Psoas muscle (tissue), 7 donors: ENCODE measurements at regions not wholly inside any gene's neighbourhood (a gene's known extent, or its start where the extent isn't known, plus 50 kb on each side); places are given as distances from the start of the nearest gene placed in this dataset.
A peak's percentile ranks its signal among the peaks of the same experiment; 100 is the strongest.

Experiments
- ATAC-seq, 4 donors: fragments of 200-7000 bp; cut with Tn5 transposase; one replicate each; pipeline ENCODE4 v1.9.1; 2020; ENCODE audit warnings: moderate library complexity in 3 of 4, mild to moderate bottlenecking in 2 of 4
- DNase-seq, 2 donors: peaks; one replicate each; pipeline ENCODE4 v3.0.0-alpha.2; 2020
- H3K27ac ChIP-seq: fragments of 200-600 bp; one replicate; pipeline ENCODE4 v1.8.0; 2022
- H3K27me3 ChIP-seq, 3 donors: fragments of 200-600 bp in 1 of 3; one replicate each; pipeline versions ENCODE4 v1.6.1 to v1.8.0; 2013 to 2022; ENCODE audit warnings: low read length in 2 of 3, mild to moderate bottlenecking in 2 of 3, moderate library complexity in 1 of 3; ENCODE audit not compliant: insufficient read depth in 3 of 3
- H3K36me3 ChIP-seq, 2 donors: fragments of 200-600 bp in 1 of 2; one replicate each; pipeline versions ENCODE4 v1.6.1 to v1.8.0; 2013 to 2022; ENCODE audit warnings: low read depth in 1 of 2, mild to moderate bottlenecking in 1 of 2, moderate library complexity in 1 of 2; ENCODE audit not compliant: insufficient read depth in 1 of 2
- H3K4me1 ChIP-seq: fragments of 200-600 bp; one replicate; pipeline ENCODE4 v1.8.0; 2022
- H3K4me3 ChIP-seq: fragments of 200-600 bp; one replicate; pipeline ENCODE4 v1.8.0; 2022; ENCODE audit warnings: mild to moderate bottlenecking
- H3K9me3 ChIP-seq: fragments of 200-600 bp; one replicate; pipeline ENCODE4 v1.8.0; 2022
- CTCF ChIP-seq: fragments of 200-600 bp; IDR thresholded peaks from one replicate; pipeline ENCODE4 v1.8.0; 2022; ENCODE audit warnings: antibody characterized with exemption
- WGBS, 3 donors: extraction: QIAGEN DNeasy Blood & Tissue Kit; methylation state at CpG; one replicate each; pipeline versions ENCODE4 v1.1.6 to v1.1.7; 2013; 5-methylcytosine and 5-hydroxymethylcytosine counted together
- intact Hi-C, 2 donors: fragments of 100-400 bp; cut with DNase I; formaldehyde crosslinking; loops; one replicate each; pipeline versions ENCODE4 v1.11.0 to v1.14.2; 2022
- donor health status: healthy with polysubstance abuse.
- donor health status: DM: no; HTN: no; CAD: no; lungs with moderate emphysema.
- donor health status: Bipolar disorder and iron deficiency.
- donor health status: healthy.
- donor health status: DM: yes; HTN: yes; CAD: no.
- donor health status: DM: no; HTN: no; CAD: no.
- donor health status: DM: yes; HTN: yes; CAD: no.

- no peaks in the 10 kb centered on the region for H3K9me3 ChIP-seq
- intact Hi-C loops: no loop called here
- H3K4me1 ChIP-seq: peaks cover 2% of the 10 kb centered on the region
- peak overlapping the region; percentile 75 for H3K4me3 ChIP-seq
- ATAC-seq (no peak), DNase-seq (no peak)
- TF ChIP-seq CTCF: no peak
- H3K27me3 ChIP-seq: peaks cover 0 to 13% (median 0%) of the 10 kb centered on the region in 3 donors
- 31 to 44% (median 42%) methylated on average over 3 of the region's 3 CpGs for WGBS, 3 donors
- peak overlapping the region; percentile 79 for H3K27ac ChIP-seq
- no peaks in the 10 kb centered on the region for H3K36me3 ChIP-seq
Observed at GRCh38 chr9:33677506-33677809, 117.9 kb upstream of the PRSS3 start.

- 73 to 86% (median 79%) methylated on average over 3 of the region's 3 CpGs for WGBS, 3 donors
- Histone ChIP-seq H3K4me3 (peak overlapping the region; percentile 1), H3K27ac (no peak overlapping the region), H3K4me1 (peaks cover 2% of the 10 kb centered on the region), H3K27me3 (peaks cover 0 to 13% (median 0%) of the 10 kb centered on the region in 3 donors), H3K9me3 (no peaks in the 10 kb centered on the region), H3K36me3 (no peaks in the 10 kb centered on the region)
- DNase-seq (no peak), ATAC-seq (no peak)
- no peak for TF ChIP-seq CTCF
- intact Hi-C loops: no loop called here
Observed at GRCh38 chr9:33677961-33678360, 117.4 kb upstream of the PRSS3 start.

DNA sequence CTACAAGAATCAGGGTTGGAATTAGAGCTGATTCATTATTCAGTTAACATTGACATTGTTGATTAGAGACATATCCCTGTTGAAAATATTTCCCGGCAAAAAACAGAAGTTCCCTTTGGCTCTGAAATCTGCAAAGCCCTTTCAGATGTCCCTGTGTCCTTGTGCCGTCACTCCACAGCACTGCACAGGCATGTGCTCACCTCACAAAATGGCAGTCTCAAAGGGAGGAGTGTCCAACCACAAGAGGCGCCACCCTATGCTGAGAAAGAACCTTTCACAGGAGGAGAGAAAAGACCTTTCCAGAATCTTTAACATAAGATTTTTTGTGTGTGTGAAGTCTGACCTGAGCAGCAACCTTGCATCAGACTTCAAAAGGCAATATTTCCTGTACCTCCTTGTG is 112.8 kb upstream of the PRSS3 start:
- Histone ChIP-seq H3K27me3 (peaks cover 0 to 13% (median 0%) of the 10 kb centered on the region in 3 donors), H3K9me3 (no peaks in the 10 kb centered on the region), H3K4me3 (no peak overlapping the region), H3K4me1 (no peaks in the 10 kb centered on the region), H3K27ac (no peak overlapping the region), H3K36me3 (no peaks in the 10 kb centered on the region)
- intact Hi-C loops: no loop called here
- ATAC-seq: no peak
- WGBS, 3 donors: 85 to 96% (median 93%) methylated on average over 3 of the region's 3 CpGs
- no peak for TF ChIP-seq CTCF
- no peak for DNase-seq

DNA sequence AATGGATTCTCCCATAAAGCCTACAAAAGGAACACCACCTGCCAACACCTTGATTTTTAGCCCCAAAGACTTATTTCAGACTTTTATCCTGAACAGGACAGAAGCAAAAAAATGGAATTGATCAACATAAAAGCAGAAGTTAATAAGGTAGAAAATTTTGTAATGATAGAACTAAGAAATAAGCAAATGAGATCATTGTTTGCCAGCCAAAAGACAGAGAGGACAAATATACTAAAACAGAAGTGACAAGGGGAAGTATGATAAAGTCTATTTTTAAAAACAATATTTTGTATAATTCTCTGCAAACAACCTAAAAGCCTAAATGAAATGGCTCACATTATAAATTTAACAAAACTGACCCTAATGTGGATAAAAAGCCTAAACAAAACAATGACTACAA is 110.5 kb upstream of the PRSS3 start:
- Histone ChIP-seq H3K27ac (no peak overlapping the region), H3K36me3 (no peaks in the 10 kb centered on the region), H3K4me3 (no peak overlapping the region), H3K9me3 (no peaks in the 10 kb centered on the region), H3K4me1 (no peaks in the 10 kb centered on the region), H3K27me3 (peaks cover 0 to 7% (median 0%) of the 10 kb centered on the region in 3 donors)
- no peak for TF ChIP-seq CTCF
- DNase-seq: no peak
- ATAC-seq: no peak
- intact Hi-C loops: no loop called here

- intact Hi-C loops: no loop called here
Observed at GRCh38 chr9:33686942-33687341, 108.4 kb upstream of the PRSS3 start.

More at GRCh38 chr9:33686942-33687341, 108.4 kb upstream of the PRSS3 start:
- WGBS, 3 donors: 44 to 45% (median 44%) methylated on average over 4 of the region's 4 CpGs
- Histone ChIP-seq H3K4me3 (no peak overlapping the region), H3K9me3 (no peaks in the 10 kb centered on the region), H3K27ac (no peak overlapping the region), H3K4me1 (no peaks in the 10 kb centered on the region), H3K27me3 (no peaks in the 10 kb centered on the region), H3K36me3 (no peaks in the 10 kb centered on the region)
- ATAC-seq: no peak
- no peak for TF ChIP-seq CTCF
- DNase-seq: no peak
